Sigmoid colon (tissue), 4 donors: ENCODE measurements at regions not wholly inside any gene's neighbourhood (a gene's known extent, or its start where the extent isn't known, plus 50 kb on each side); places are given as distances from the start of the nearest gene placed in this dataset.

Experiments
- EP300 ChIP-seq, 4 donors: sonication (generic); formaldehyde crosslinking; IDR thresholded peaks; one replicate each; pipeline ENCODE4 v1.6.1; 2017; ENCODE audit warnings: antibody characterized with exemption in 4 of 4
- POLR2A ChIP-seq, 2 donors: fragments of 450-650 bp; IDR thresholded peaks; one replicate each; pipeline ENCODE4 v1.6.1; 2016; ENCODE audit warnings: antibody characterized with exemption in 2 of 2, mild to moderate bottlenecking in 2 of 2, moderate library complexity in 2 of 2
- TF ChIP-seq, protein P1 (sequence below), 4 experiments: fragments of 450-650 bp in 3 of 4; fragments of 200-600 bp in 1 of 4; IDR thresholded peaks; one replicate each; pipeline ENCODE4 v1.5.1; 2016 to 2019; ENCODE audit warnings: antibody characterized with exemption in 4 of 4, mild to moderate bottlenecking in 3 of 4, moderate library complexity in 2 of 4

DNA sequence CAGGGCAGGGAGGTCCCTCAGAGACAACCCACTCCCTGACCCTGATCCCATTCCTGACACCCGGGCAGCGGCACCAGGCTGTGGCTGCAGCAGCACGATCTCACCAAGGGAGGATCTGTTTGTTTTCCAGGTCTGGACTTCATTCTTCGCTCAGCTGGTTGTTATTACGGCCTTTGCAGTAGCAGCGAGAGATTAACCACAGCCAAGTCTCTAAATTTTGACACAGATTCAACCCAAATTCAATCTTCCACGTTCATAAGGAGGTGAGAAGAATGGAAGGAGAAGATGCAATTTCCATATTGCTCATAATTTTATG, 91.1 kb upstream of the THBS2 start:
- no peak for TF ChIP-seq POLR2A (IDR thresholded peaks at IDR 0.05)
- no peak for TF ChIP-seq EP300 (IDR thresholded peaks at IDR 0.05)
- TF ChIP-seq, protein P1, sequence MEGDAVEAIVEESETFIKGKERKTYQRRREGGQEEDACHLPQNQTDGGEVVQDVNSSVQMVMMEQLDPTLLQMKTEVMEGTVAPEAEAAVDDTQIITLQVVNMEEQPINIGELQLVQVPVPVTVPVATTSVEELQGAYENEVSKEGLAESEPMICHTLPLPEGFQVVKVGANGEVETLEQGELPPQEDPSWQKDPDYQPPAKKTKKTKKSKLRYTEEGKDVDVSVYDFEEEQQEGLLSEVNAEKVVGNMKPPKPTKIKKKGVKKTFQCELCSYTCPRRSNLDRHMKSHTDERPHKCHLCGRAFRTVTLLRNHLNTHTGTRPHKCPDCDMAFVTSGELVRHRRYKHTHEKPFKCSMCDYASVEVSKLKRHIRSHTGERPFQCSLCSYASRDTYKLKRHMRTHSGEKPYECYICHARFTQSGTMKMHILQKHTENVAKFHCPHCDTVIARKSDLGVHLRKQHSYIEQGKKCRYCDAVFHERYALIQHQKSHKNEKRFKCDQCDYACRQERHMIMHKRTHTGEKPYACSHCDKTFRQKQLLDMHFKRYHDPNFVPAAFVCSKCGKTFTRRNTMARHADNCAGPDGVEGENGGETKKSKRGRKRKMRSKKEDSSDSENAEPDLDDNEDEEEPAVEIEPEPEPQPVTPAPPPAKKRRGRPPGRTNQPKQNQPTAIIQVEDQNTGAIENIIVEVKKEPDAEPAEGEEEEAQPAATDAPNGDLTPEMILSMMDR (IDR thresholded peaks at IDR 0.05) = no peak
